Uterus (tissue), 3 donors: ENCODE measurements at regions not wholly inside any gene's neighbourhood (a gene's known extent, or its start where the extent isn't known, plus 50 kb on each side); places are given as distances from the start of the nearest gene placed in this dataset.

Experiments
- DNase-seq, 2 donors: peaks; one replicate each; pipeline ENCODE4 v3.0.0-alpha.2; 2019 to 2020
- H3K27ac ChIP-seq, 2 donors: fragments of 200-600 bp; sonication (generic); 1 replicate in 1 of 2; 2 replicates in 1 of 2; pipeline ENCODE4 v1.5.1; 2016 to 2018
- H3K27me3 ChIP-seq, 2 donors: fragments of 200-600 bp; sonication (generic); one replicate each; pipeline ENCODE4 v1.5.1; 2018 to 2019; ENCODE audit warnings: control low read depth in 1 of 2
- H3K36me3 ChIP-seq, 2 donors: fragments of 200-600 bp; sonication (generic); one replicate each; pipeline ENCODE4 v1.5.1; 2019; ENCODE audit warnings: control low read depth in 1 of 2
- H3K4me1 ChIP-seq, 2 donors: fragments of 200-600 bp; sonication (generic); one replicate each; pipeline ENCODE4 v1.5.1; 2018 to 2019; ENCODE audit warnings: control low read depth in 1 of 2
- H3K4me3 ChIP-seq, 2 donors: fragments of 200-600 bp; sonication (generic); 1 replicate in 1 of 2; 2 replicates in 1 of 2; pipeline ENCODE4 v1.5.1; 2018 to 2019; ENCODE audit warnings: mild to moderate bottlenecking in 1 of 2
- H3K9me3 ChIP-seq, 2 donors: fragments of 200-600 bp; sonication (generic); one replicate each; pipeline ENCODE4 v1.5.1; 2019; ENCODE audit warnings: control low read depth in 1 of 2
- POLR2A ChIP-seq, 2 donors: fragments of 450-650 bp; IDR thresholded peaks; one replicate each; pipeline ENCODE4 v1.6.1; 2016; ENCODE audit warnings: antibody characterized with exemption in 2 of 2, mild to moderate bottlenecking in 1 of 2, moderate library complexity in 1 of 2
- intact Hi-C: fragments of 100-400 bp; cut with DNase I; formaldehyde crosslinking; loops from one replicate; pipeline ENCODE4 v1.15.1; 2023; ENCODE audit warnings: low total_unique reads
- TF ChIP-seq, protein P1 (sequence below), 4 experiments: fragments of 200-600 bp in 2 of 4; fragments of 450-650 bp in 2 of 4; sonication (generic) in 2 of 4; IDR thresholded peaks; one replicate each; pipeline ENCODE4 v1.5.1; 2016 to 2019; ENCODE audit warnings: antibody characterized with exemption in 4 of 4, mild to moderate bottlenecking in 2 of 4, moderate library complexity in 1 of 4
- donor health status: DM: yes; HTN: yes; CAD: no.

DNA sequence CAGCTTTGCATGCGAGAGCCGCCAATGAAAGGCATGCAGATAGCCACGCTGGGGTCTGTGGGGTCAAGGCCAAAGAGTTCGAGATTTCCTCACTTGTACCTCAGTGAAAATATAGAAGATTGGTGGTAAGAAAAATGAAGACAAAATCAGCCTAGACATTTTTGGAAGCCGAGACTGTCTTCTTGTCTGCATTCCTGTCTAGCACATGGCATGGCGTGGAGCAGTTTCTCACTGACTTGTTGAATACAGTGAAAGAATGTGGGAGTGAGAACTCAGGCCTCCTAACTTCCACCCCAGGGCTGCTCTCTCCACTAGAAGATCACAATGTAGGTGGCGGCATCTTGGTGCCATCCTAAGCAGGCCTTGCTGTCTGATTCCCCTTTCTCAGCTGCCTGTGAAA is 740.8 kb upstream of the HS6ST1 start:
- no peak overlapping the region for H3K27ac ChIP-seq

DNA sequence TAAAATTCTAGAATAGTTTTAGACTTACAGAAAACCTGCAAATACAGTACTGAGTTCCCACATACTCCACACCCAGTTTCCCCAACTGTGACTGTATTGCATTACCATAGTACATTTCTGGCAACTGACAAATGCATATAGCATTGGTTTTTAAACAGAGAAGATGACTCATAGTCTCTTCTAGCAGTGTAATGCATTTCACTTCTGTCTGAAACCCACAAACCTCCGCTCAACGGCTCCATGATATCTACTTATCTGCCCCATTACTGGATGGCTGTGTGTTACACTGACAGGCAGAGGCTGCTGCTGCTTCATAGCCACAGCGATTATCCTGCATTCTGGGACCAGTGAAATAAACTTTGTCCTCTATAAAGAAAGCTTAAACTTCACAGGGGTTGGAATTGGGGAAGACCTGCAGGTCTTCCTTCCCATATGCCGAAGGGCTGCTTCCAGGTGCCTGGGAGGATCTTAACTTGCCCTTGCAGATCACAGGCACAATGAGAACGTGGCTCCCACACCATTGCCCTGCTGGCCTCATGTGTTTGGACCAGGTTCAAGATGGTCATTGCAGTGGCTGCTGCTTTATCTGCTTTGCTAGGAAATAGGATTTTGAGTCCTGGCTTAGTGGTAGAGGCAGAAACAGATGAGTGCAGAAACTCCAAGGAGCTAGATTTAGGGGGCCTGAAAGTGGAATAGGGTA is 742.6 kb upstream of the HS6ST1 start:
- intact Hi-C loops = no loop called here
- TF ChIP-seq POLR2A (IDR thresholded peaks at IDR 0.05) = no peak
- TF ChIP-seq, protein P1, sequence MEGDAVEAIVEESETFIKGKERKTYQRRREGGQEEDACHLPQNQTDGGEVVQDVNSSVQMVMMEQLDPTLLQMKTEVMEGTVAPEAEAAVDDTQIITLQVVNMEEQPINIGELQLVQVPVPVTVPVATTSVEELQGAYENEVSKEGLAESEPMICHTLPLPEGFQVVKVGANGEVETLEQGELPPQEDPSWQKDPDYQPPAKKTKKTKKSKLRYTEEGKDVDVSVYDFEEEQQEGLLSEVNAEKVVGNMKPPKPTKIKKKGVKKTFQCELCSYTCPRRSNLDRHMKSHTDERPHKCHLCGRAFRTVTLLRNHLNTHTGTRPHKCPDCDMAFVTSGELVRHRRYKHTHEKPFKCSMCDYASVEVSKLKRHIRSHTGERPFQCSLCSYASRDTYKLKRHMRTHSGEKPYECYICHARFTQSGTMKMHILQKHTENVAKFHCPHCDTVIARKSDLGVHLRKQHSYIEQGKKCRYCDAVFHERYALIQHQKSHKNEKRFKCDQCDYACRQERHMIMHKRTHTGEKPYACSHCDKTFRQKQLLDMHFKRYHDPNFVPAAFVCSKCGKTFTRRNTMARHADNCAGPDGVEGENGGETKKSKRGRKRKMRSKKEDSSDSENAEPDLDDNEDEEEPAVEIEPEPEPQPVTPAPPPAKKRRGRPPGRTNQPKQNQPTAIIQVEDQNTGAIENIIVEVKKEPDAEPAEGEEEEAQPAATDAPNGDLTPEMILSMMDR (IDR thresholded peaks at IDR 0.05) = no peak
- no peak for DNase-seq
- Histone ChIP-seq H3K36me3 (no peaks in the 10 kb centered on the region), H3K27ac (no peak overlapping the region), H3K27me3 (no peaks in the 10 kb centered on the region), H3K4me3 (no peak overlapping the region), H3K4me1 (no peaks in the 10 kb centered on the region), H3K9me3 (no peaks in the 10 kb centered on the region)

More for the DNA sequence above, 740.8 kb upstream of the HS6ST1 start:
- Histone ChIP-seq H3K4me3 (no peak overlapping the region), H3K9me3 (no peaks in the 10 kb centered on the region), H3K4me1 (no peaks in the 10 kb centered on the region), H3K36me3 (no peaks in the 10 kb centered on the region), H3K27me3 (no peaks in the 10 kb centered on the region)
- intact Hi-C loops = no loop called here
- no peak for DNase-seq
- no peak for TF ChIP-seq POLR2A (IDR thresholded peaks at IDR 0.05)
- TF ChIP-seq, protein P1 (IDR thresholded peaks at IDR 0.05) = no peak

DNA sequence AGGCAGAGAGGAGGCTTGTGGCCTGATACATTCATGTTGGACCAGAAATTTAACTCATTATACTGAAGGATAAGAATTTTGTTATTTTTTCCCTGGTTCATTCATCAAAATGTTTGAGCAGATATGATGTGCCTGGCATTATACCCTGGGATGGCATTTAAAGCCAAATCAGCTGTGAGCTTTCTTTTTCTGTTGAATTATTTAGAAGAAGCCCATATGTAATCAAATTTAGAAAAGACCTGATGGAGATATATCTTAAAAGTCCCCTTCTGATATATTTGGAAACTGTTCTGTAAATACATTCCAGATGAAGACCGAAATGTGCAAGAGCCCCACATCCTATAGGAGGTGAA is 743.1 kb upstream of the HS6ST1 start:
- no peak for TF ChIP-seq POLR2A (IDR thresholded peaks at IDR 0.05)
- TF ChIP-seq, protein P1 (IDR thresholded peaks at IDR 0.05) = no peak
- intact Hi-C loops = no loop called here
- Histone ChIP-seq H3K4me3 (no peak overlapping the region), H3K27me3 (no peaks in the 10 kb centered on the region), H3K9me3 (no peaks in the 10 kb centered on the region), H3K36me3 (no peaks in the 10 kb centered on the region), H3K27ac (no peak overlapping the region), H3K4me1 (no peaks in the 10 kb centered on the region)
- DNase-seq = no peak

DNA sequence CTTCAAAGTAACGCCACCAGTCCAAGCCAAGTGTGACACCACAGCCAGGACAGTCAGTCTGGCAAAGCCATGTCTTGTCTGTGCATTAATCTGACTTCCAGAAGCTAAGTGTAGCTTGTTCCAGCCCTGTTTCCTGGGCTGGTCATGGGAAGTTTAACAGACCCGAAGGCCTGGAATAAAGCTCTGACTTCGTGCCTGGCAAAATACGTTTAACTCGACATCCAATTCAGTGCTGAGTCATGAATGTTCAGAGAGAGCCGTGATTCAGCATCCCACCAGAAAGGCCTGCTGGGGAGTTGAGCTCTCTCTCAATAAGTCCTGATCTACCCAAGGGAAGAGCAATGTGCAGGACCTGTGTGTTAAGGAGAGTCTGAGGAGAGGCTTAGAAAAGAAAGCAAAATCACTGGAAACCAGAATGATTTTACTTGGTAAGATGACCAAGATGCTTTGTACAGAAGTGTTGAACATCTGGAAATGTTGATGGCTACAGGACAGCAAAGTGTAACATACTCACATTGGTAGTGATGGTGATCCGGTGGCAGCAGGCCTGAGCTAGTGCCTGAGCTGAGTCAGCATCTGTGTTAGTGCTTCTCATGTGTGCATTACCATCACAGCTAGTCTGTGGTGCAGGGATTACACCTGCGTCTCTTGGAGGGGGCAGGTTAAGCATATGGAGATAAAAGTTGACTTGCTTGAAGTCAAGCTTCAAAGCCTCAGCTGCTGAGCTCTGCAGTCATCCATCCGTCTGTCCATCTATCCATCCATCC is 743.7 kb upstream of the HS6ST1 start:
- intact Hi-C loops = no loop called here
- no peak for DNase-seq
- Histone ChIP-seq H3K36me3 (no peaks in the 10 kb centered on the region), H3K27ac (no peak overlapping the region), H3K4me3 (no peak overlapping the region), H3K4me1 (no peaks in the 10 kb centered on the region), H3K9me3 (no peaks in the 10 kb centered on the region), H3K27me3 (no peaks in the 10 kb centered on the region)
- no peak for TF ChIP-seq POLR2A (IDR thresholded peaks at IDR 0.05)
- TF ChIP-seq, protein P1 (IDR thresholded peaks at IDR 0.05) = no peak

DNA sequence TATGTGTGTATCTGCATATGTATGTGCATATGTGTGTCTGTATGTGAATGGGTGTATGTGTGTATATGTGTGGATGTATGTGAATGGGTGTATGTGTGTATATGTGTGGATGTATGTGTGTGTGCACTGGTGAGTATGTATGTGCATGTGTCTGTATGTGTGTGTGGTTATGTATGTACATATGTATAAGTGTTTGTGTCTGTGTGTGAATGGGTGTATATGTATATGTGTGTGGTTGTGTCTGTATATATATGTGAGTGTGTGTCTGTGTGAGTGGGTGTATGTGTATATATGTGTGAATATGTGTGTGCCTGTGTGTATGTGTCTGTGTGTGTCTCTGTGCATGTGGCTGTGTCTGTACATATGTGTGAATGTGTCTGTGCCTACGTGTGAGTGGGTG is 748.4 kb upstream of the HS6ST1 start:
- DNase-seq = no peak
- Histone ChIP-seq H3K4me1 (no peaks in the 10 kb centered on the region), H3K27me3 (no peaks in the 10 kb centered on the region), H3K9me3 (no peaks in the 10 kb centered on the region), H3K36me3 (no peaks in the 10 kb centered on the region), H3K27ac (no peak overlapping the region), H3K4me3 (no peak overlapping the region)
- intact Hi-C loops = no loop called here
- TF ChIP-seq, protein P1 (IDR thresholded peaks at IDR 0.05) = no peak
- no peak for TF ChIP-seq POLR2A (IDR thresholded peaks at IDR 0.05)
